Mucosa of rectum (tissue), 2 donors: ENCODE measurements at regions not wholly inside any gene's neighbourhood (a gene's known extent, or its start where the extent isn't known, plus 50 kb on each side); places are given as distances from the start of the nearest gene placed in this dataset.
"Not testable (repeated sequence)": the region's sequence is repeated elsewhere in the genome, so short reads cannot be mapped to it uniquely, and the experiment has no call there.

Source experiments
- H3K27ac ChIP-seq, 2 donors: one replicate each; pipeline ENCODE4 v1.7.0; 2013; ENCODE audit warnings: inconsistent platforms in 2 of 2, low read depth in 2 of 2, low read length in 2 of 2
- H3K27me3 ChIP-seq, 2 donors: one replicate each; pipeline ENCODE4 v1.7.0; 2013; ENCODE audit warnings: low read length in 2 of 2; ENCODE audit not compliant: control insufficient read depth in 2 of 2, insufficient read depth in 2 of 2
- H3K36me3 ChIP-seq, 2 donors: one replicate each; pipeline ENCODE4 v1.7.0; 2013; ENCODE audit warnings: low read length in 2 of 2; ENCODE audit not compliant: control insufficient read depth in 2 of 2, insufficient read depth in 2 of 2
- H3K4me1 ChIP-seq, 2 donors: one replicate each; pipeline ENCODE4 v1.7.0; 2013; ENCODE audit warnings: low read length in 2 of 2, mild to moderate bottlenecking in 1 of 2; ENCODE audit not compliant: control insufficient read depth in 2 of 2, insufficient read depth in 2 of 2
- H3K4me3 ChIP-seq, 2 donors: one replicate each; pipeline ENCODE4 v1.7.0; 2013; ENCODE audit warnings: low read length in 2 of 2
- H3K9ac ChIP-seq, 2 donors: one replicate each; pipeline ENCODE4 v1.7.0; 2013; ENCODE audit warnings: low read length in 2 of 2, low read depth in 1 of 2, mild to moderate bottlenecking in 1 of 2
- H3K9me3 ChIP-seq, 2 donors: one replicate each; pipeline ENCODE4 v1.7.0; 2013; ENCODE audit warnings: low read length in 2 of 2; ENCODE audit not compliant: control insufficient read depth in 2 of 2
- donor health status: healthy.
- donor health status: Normal muscosa, but diverticular disease.

DNA sequence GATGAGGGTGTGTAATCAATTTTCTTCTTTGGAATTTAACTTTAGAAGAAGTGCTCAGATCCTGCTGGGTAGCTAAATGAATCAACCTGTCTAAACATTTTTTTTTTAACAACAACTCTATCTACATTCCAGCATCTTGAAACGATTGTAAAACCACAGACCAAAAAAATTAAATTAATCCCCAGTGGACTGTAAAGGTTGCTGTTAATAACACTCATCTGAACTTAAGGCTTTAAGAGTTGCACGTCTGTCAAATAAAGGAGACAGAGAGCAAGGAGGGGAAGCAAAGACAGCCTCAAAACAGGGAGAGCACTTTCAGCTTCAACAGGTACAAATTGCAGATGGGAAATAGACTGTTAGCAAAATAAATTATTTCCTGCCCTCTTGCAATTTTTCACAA, 548.5 kb downstream of the DTWD2 start:
- no peak overlapping the region for H3K4me3 ChIP-seq

DNA sequence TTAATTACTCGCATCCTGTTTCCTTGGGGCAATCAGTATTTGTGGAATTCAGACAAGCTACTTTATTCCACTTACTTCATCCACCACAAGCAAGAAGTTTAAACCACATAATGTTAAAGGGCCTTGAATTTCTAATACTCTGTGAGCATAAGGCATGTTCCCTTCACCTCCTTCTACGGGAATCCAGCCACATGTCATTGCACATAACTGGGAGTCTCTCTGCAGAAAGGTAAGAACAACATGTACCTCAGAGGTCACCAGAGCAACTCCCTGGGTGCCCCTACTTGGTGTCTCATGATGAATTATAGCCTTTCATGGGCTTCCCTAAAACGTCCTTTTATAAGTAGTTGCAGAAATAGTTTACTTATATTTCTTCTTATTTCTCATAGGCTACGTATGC, 553.2 kb downstream of the DTWD2 start:
- Histone ChIP-seq H3K9ac (no peak overlapping the region), H3K27me3 (no peaks in the 10 kb centered on the region), H3K4me3 (no peak overlapping the region), H3K9me3 (no peaks in the 10 kb centered on the region), H3K27ac (no peak overlapping the region), H3K4me1 (no peaks in the 10 kb centered on the region), H3K36me3 (no peaks in the 10 kb centered on the region)

More for the DNA sequence above, 548.5 kb downstream of the DTWD2 start:
- H3K4me1 ChIP-seq: no peaks in the 10 kb centered on the region
- no peaks in the 10 kb centered on the region for H3K9me3 ChIP-seq
- no peak overlapping the region for H3K9ac ChIP-seq
- no peaks in the 10 kb centered on the region for H3K27me3 ChIP-seq
- no peaks in the 10 kb centered on the region for H3K36me3 ChIP-seq
- H3K27ac ChIP-seq: no peak overlapping the region

DNA sequence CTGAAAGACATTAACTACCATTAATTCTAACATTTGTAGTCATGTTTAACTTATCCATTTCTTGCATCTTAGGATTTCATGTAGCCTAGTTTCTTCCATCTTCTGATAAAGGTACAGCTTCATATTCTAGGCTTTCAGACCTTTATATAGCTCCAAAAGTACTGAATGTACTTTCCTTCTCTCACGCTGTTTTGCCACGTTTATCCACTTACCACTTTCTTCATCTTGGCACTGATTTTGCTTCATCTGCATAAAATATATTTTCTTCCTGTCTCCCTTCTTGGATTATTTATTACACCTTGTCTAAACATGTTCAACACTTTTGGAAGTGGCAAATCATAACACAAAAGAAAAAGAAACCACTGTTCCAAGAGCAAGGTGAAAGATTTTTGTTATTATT, 553.8 kb downstream of the DTWD2 start:
- Histone ChIP-seq H3K9me3 (no peaks in the 10 kb centered on the region), H3K27ac (no peak overlapping the region), H3K27me3 (no peaks in the 10 kb centered on the region), H3K36me3 (no peaks in the 10 kb centered on the region), H3K9ac (no peak overlapping the region), H3K4me1 (no peaks in the 10 kb centered on the region), H3K4me3 (no peak overlapping the region)

DNA sequence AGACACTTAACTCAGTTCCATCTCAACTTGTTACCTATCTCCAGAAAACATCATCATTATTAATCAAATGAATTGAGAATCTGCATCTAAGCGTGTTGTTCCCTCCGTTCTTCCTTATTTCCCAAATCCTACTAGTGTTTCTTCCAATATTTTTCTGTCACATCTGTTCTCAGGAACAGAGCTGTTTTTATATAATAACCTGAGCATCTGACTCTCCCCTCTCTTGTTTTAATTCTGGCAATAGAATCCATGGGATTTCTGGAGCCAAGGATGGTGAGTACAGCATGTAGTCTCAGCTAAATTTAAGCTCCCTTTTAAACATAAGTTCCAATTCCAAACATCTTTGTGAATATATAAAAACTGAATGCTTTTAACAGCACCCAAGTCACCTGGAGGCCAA, 558.3 kb downstream of the DTWD2 start:
- Histone ChIP-seq H3K9ac (no peak overlapping the region), H3K36me3 (no peaks in the 10 kb centered on the region), H3K27ac (no peak overlapping the region), H3K4me1 (no peaks in the 10 kb centered on the region), H3K9me3 (no peaks in the 10 kb centered on the region), H3K27me3 (no peaks in the 10 kb centered on the region), H3K4me3 (no peak overlapping the region)

DNA sequence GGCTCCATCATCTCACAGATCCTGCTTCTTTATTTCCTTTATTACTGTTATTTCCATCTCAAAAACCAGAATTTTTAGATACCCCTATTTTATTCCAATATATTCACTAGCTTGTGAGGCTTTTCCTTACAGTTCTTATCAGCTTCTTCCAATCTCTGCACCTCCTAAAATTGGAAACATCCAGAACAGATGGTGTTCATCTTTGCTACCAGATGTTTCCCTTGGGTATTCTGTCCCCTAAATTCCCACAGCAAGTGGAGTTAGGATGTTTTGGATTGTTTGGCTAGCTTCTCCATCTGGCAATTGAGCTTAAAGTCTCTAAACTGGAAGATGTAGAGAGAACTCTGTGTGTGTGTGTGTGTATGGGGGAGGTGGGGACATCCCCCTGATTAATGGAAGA, 580.4 kb downstream of the DTWD2 start:
- Histone ChIP-seq H3K4me1 (no peaks in the 10 kb centered on the region), H3K9me3 (no peaks in the 10 kb centered on the region), H3K36me3 (no peaks in the 10 kb centered on the region), H3K4me3 (no peak overlapping the region), H3K27me3 (no peaks in the 10 kb centered on the region), H3K9ac (no peak overlapping the region), H3K27ac (no peak overlapping the region)

DNA sequence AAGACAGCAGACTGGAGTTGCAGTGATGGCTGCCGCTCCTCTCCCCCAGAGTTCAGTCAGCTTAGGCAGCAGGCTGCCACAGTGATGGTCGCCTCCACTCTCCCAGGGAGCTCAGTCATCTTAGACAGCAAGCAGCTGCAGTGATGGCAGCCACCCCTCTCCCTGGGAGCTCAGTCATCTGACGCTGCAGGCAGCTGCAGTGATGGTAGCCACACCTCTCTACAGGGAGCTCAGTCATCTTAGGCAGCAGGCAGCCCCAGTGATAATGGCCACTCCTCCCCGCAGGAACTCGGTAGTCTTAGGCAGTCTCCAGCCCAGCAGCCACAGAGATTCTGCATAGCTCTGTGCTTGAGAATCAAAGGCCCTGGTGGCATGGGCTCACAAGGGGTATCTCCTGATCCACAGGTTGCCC, 582.7 kb downstream of the DTWD2 start:
- Histone ChIP-seq H3K9ac (no peak overlapping the region), H3K9me3 (no peaks in the 10 kb centered on the region), H3K27ac (no peak overlapping the region), H3K4me1 (no peaks in the 10 kb centered on the region), H3K4me3 (no peak overlapping the region), H3K27me3 (no peaks in the 10 kb centered on the region), H3K36me3 (no peaks in the 10 kb centered on the region)

DNA sequence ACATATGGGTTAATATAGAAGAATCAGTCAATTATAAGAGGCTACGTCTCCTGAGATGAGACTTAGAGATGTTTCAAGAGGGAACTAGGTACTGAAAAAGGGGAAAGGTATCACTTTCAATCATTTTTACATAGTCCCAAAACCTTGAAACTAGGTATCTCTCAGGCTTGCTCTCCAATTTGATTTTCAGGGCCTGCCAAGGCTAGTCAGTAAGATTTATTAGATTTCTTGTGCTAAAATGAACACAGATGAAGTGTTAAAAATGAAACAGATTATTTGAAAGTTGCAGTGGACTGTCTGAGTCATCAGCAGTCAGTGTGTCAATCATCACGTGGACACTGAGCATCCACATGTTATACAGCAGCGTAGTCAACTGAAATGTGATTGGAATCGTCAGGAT, 591.1 kb downstream of the DTWD2 start:
- no peaks in the 10 kb centered on the region for H3K4me1 ChIP-seq
- H3K9ac ChIP-seq: no peak overlapping the region
- no peaks in the 10 kb centered on the region for H3K27me3 ChIP-seq
- no peaks in the 10 kb centered on the region for H3K36me3 ChIP-seq
- no peak overlapping the region for H3K4me3 ChIP-seq
- H3K9me3 ChIP-seq: peaks cover 0 to 3% of the 10 kb centered on the region in 2 donors
- H3K27ac ChIP-seq: no peak overlapping the region

DNA sequence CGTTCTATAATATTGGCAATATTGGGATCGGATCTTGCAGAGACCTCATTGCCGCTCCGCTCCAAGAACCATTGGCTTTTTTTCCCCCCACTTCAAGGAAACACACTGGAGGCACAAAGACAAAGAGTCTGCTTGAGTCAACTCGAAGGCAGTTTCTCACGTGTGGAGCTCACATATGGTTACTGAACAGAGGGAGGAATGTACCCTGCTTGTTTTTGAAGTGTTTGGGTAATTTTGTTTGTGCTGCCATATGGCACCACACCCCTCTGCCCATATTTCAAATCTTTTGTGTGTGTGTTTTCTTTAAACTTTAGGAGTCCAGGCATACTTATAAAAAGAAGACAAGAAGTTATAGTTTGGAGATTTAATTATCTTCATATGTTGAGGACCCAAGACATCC, 595.9 kb downstream of the DTWD2 start:
- Histone ChIP-seq H3K27me3 (no peaks in the 10 kb centered on the region), H3K4me1 (no peaks in the 10 kb centered on the region), H3K4me3 (no peak overlapping the region), H3K27ac (no peak overlapping the region), H3K9ac (no peak overlapping the region), H3K36me3 (no peaks in the 10 kb centered on the region), H3K9me3 (no peaks in the 10 kb centered on the region)

DNA sequence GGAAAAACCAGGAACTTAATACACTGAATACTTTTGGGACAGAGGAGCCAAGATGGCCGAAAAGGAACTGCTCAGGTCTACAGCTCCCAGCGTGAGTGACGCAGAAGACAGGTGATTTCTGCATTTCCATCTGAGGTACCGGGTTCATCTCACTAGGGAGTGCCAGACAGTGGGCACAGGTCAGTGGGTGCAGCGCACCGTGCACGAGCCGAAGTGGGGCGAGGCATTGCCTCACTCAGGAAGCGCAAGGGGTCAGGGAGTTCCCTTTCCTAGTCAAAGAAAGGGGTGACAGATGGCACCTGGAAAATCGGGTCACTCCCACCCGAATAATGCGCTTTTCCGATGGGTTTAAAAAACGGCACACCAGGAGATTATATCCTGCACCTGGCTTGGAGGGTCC, 605.4 kb downstream of the DTWD2 start:
- H3K9ac ChIP-seq, H3K4me1 ChIP-seq, H3K36me3 ChIP-seq, H3K27ac ChIP-seq, H3K9me3 ChIP-seq, H3K4me3 ChIP-seq, H3K27me3 ChIP-seq: not testable (repeated sequence)

DNA sequence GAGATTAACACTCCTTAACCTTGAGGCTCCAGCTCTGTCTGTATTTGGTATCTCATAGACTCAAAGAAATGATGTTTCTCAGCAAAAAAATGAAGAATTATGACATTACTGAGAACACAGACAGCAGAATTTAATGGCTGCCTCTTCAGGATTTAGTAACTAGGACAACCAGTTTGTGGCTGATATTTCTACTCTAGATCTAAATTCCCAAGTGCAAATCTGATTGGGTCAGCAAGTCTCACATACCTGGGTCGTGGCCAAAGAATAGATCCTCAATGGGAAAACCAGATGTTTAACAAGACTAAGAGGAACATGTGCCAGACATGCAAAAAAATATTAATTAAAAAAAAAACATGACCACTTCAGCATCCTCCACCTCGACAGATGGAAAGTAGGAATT, 608.9 kb downstream of the DTWD2 start:
- H3K4me3 ChIP-seq: no peak overlapping the region
- H3K27ac ChIP-seq: no peak overlapping the region
- no peaks in the 10 kb centered on the region for H3K9me3 ChIP-seq
- no peaks in the 10 kb centered on the region for H3K4me1 ChIP-seq
- H3K36me3 ChIP-seq: no peaks in the 10 kb centered on the region
- no peaks in the 10 kb centered on the region for H3K27me3 ChIP-seq
- H3K9ac ChIP-seq: no peak overlapping the region

DNA sequence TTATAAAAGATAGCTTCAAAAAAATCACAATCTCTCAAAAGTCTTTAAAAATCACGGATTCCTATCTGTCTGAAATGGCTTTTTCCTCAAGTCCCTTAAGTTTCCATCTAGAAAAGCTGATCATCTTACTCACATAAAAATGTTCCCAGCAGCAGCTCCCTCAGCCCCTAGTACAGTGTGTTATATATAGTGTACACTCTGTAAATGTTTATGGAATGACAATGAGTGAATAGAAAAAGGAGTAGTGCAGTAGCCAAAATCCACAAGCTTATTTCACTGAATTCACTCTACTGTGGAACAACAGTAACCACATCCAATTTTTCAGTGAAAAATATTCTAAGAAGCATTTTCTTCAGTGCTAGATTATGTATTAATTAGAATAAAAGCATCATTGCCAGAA, 609.4 kb downstream of the DTWD2 start:
- H3K27ac ChIP-seq: no peak overlapping the region
- H3K9me3 ChIP-seq: no peaks in the 10 kb centered on the region
- no peaks in the 10 kb centered on the region for H3K36me3 ChIP-seq
- H3K27me3 ChIP-seq: no peaks in the 10 kb centered on the region
- H3K4me1 ChIP-seq: no peaks in the 10 kb centered on the region
- H3K4me3 ChIP-seq: no peak overlapping the region
- H3K9ac ChIP-seq: no peak overlapping the region
